ENCODE measurements at regions not wholly inside any gene's neighbourhood (a gene's known extent, or its start where the extent isn't known, plus 50 kb on each side); places are given as distances from the start of the nearest gene placed in this dataset.

DNA sequence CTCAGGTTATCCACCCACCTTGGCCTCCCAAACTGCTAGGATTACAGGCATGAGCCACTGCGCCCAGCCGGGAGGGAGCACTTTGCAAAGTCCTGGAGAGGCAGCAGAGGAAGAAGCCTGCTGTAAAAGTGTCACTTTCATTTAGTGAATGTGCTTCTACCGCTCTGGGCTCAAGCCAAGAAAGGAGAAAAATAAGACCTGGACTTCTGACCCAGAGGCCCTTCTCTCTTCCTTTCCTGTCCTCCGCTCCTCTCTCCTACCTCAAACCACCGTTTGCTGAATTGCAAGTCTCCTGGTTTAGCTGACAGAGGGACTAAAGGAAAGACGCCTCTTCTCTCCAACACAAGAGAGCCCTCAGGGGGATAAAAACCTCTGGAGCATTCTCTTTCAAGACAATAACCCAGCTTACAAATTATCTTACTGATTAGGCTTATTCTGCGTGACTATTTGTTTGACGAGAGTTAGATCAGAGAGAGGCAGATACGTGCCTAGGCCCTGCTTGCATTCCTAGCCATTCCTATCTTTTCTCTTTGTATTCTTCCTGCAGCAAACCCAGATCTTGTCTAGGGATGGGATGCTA is 84.2 kb upstream of the SLC22A23 start:
- TF ChIP-seq, protein P1, sequence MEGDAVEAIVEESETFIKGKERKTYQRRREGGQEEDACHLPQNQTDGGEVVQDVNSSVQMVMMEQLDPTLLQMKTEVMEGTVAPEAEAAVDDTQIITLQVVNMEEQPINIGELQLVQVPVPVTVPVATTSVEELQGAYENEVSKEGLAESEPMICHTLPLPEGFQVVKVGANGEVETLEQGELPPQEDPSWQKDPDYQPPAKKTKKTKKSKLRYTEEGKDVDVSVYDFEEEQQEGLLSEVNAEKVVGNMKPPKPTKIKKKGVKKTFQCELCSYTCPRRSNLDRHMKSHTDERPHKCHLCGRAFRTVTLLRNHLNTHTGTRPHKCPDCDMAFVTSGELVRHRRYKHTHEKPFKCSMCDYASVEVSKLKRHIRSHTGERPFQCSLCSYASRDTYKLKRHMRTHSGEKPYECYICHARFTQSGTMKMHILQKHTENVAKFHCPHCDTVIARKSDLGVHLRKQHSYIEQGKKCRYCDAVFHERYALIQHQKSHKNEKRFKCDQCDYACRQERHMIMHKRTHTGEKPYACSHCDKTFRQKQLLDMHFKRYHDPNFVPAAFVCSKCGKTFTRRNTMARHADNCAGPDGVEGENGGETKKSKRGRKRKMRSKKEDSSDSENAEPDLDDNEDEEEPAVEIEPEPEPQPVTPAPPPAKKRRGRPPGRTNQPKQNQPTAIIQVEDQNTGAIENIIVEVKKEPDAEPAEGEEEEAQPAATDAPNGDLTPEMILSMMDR (conservative IDR thresholded peaks at IDR 0.05) = no peak
- no peak for TF ChIP-seq ZFX (IDR thresholded peaks at IDR 0.05)
